Osteoblast (primary cell): ENCODE measurements at regions not wholly inside any gene's neighbourhood (a gene's known extent, or its start where the extent isn't known, plus 50 kb on each side); places are given as distances from the start of the nearest gene placed in this dataset.

Experiments
- DNase-seq: peaks from one replicate; pipeline ENCODE4 v3.0.0; 2011; ENCODE audit warnings: low spot score, mixed read lengths; ENCODE audit not compliant: insufficient read length; ENCODE audit errors: missing footprints
- H2AFZ ChIP-seq: 2 replicates; pipeline ENCODE4 v1.6.0; 2011; ENCODE audit warnings: mild to moderate bottlenecking, low read length
- H3K27ac ChIP-seq: 2 replicates; pipeline ENCODE4 v1.5.1; 2011; ENCODE audit warnings: mild to moderate bottlenecking, low read depth, low read length, moderate library complexity
- H3K27me3 ChIP-seq: 2 replicates; pipeline ENCODE4 v1.6.0; 2012; ENCODE audit warnings: mild to moderate bottlenecking, control low read depth, inconsistent platforms, low read length, moderate library complexity; ENCODE audit not compliant: insufficient read depth
- H3K36me3 ChIP-seq: 2 replicates; pipeline ENCODE4 v1.5.1; 2011; ENCODE audit warnings: mild to moderate bottlenecking, low read length, control low read depth, moderate library complexity; ENCODE audit not compliant: insufficient read depth
- H3K4me1 ChIP-seq: 2 replicates; pipeline ENCODE4 v1.5.1; 2011; ENCODE audit warnings: mild to moderate bottlenecking, low read length, control low read depth, moderate library complexity; ENCODE audit not compliant: insufficient read depth
- H3K4me2 ChIP-seq: 2 replicates; pipeline ENCODE4 v1.6.0; 2011; ENCODE audit warnings: mild to moderate bottlenecking, low read length; ENCODE audit not compliant: insufficient read depth
- H3K4me3 ChIP-seq: fragments of 200-600 bp; sonication (generic); 3 replicates; pipeline ENCODE4 v1.5.1; 2012; ENCODE audit warnings: mild to moderate bottlenecking, low read length, inconsistent platforms; ENCODE audit not compliant: insufficient read depth
- H3K79me2 ChIP-seq: 2 replicates; pipeline ENCODE4 v1.6.0; 2012; ENCODE audit warnings: mild to moderate bottlenecking, low read length, control low read depth, inconsistent platforms; ENCODE audit not compliant: insufficient read depth
- H3K9me3 ChIP-seq: 2 replicates; pipeline ENCODE4 v1.5.1; 2011; ENCODE audit warnings: low read depth, low read length, control low read depth
- H4K20me1 ChIP-seq: 2 replicates; pipeline ENCODE4 v1.6.0; 2012; ENCODE audit warnings: mild to moderate bottlenecking, low read length, control low read depth; ENCODE audit not compliant: insufficient read depth
- CTCF ChIP-seq: IDR thresholded peaks from 2 replicates; pipeline ENCODE4 v1.5.1; 2011; ENCODE audit warnings: mild to moderate bottlenecking, low read depth, low read length, moderate library complexity; ENCODE audit errors: extremely low read depth

- Histone ChIP-seq H3K27ac (no peak overlapping the region), H3K79me2 (no peaks in the 10 kb centered on the region), H2AFZ (no peak overlapping the region), H3K4me2 (no peak overlapping the region), H3K27me3 (no peaks in the 10 kb centered on the region), H3K9me3 (no peaks in the 10 kb centered on the region), H3K4me3 (no peak overlapping the region), H3K4me1 (no peaks in the 10 kb centered on the region), H3K36me3 (no peaks in the 10 kb centered on the region), H4K20me1 (no peaks in the 10 kb centered on the region)
- DNase-seq: no peak
- TF ChIP-seq CTCF: no peak
Measured at GRCh38 chr4:24196785-24197184, 306.9 kb upstream of the PPARGC1A start.

- Histone ChIP-seq H3K4me3 (no peak overlapping the region), H3K9me3 (no peaks in the 10 kb centered on the region), H4K20me1 (no peaks in the 10 kb centered on the region), H3K4me1 (no peaks in the 10 kb centered on the region), H3K79me2 (no peaks in the 10 kb centered on the region), H2AFZ (no peak overlapping the region), H3K4me2 (no peak overlapping the region), H3K36me3 (no peaks in the 10 kb centered on the region), H3K27ac (no peak overlapping the region), H3K27me3 (no peaks in the 10 kb centered on the region)
- peak; percentile 46 for DNase-seq
- no peak for TF ChIP-seq CTCF
Measured at GRCh38 chr4:24195991-24196736, 306.3 kb upstream of the PPARGC1A start.

- H3K4me1 ChIP-seq: no peaks in the 10 kb centered on the region
- no peaks in the 10 kb centered on the region for H3K27me3 ChIP-seq
- H3K9me3 ChIP-seq: no peaks in the 10 kb centered on the region
- no peak for TF ChIP-seq CTCF
- no peak overlapping the region for H3K4me2 ChIP-seq
- H3K79me2 ChIP-seq: no peaks in the 10 kb centered on the region
- H4K20me1 ChIP-seq: no peaks in the 10 kb centered on the region
- no peak overlapping the region for H2AFZ ChIP-seq
- H3K36me3 ChIP-seq: no peaks in the 10 kb centered on the region
- no peak overlapping the region for H3K4me3 ChIP-seq
- no peak for DNase-seq
- H3K27ac ChIP-seq: no peak overlapping the region
Measured at GRCh38 chr4:24192018-24192641, 302.3 kb upstream of the PPARGC1A start.
